HepG2 (cell line): ENCODE measurements at regions not wholly inside any gene's neighbourhood (a gene's known extent, or its start where the extent isn't known, plus 50 kb on each side); places are given as distances from the start of the nearest gene placed in this dataset.

Source experiments
- ARHGAP35 ChIP-seq: sonication (generic); formaldehyde crosslinking; IDR thresholded peaks from 2 replicates; pipeline ENCODE4 v1.9.0; 2022; ENCODE audit warnings: mild to moderate bottlenecking, inconsistent platforms, moderate library complexity, missing genetic modification reagents, borderline replicate concordance
- EZH2 ChIP-seq: conservative IDR thresholded peaks from 2 replicates; pipeline ENCODE4 v1.6.1; 2012; ENCODE audit warnings: mild to moderate bottlenecking, low read depth, low read length, moderate library complexity
- NR3C1 ChIP-seq: sonication (generic); formaldehyde crosslinking; IDR thresholded peaks from 2 replicates; pipeline ENCODE4 v1.4.0; 2020; ENCODE audit warnings: missing genetic modification reagents
- POLR2A ChIP-seq, 2 experiments: IDR thresholded peaks; 2 replicates each; pipeline ENCODE4 v1.6.1; 2011; ENCODE audit warnings: low read depth in 2 of 2, low read length in 2 of 2, mild to moderate bottlenecking in 1 of 2, moderate library complexity in 1 of 2; ENCODE audit not compliant: insufficient read depth in 1 of 2
- ZBTB8A ChIP-seq: sonication (generic); formaldehyde crosslinking; IDR thresholded peaks from 2 replicates; pipeline ENCODE4 v1.4.0; 2020; ENCODE audit warnings: mild to moderate bottlenecking, low read depth, missing genetic modification reagents, borderline replicate concordance
- TF ChIP-seq, protein P1 (sequence below): fragments of 450-650 bp; IDR thresholded peaks from 2 replicates; pipeline ENCODE4 v1.6.1; 2016
- TF ChIP-seq, protein P2 (sequence below): sonication (generic); formaldehyde crosslinking; IDR thresholded peaks from 2 replicates; pipeline ENCODE4 v1.4.0; 2020; ENCODE audit warnings: missing genetic modification reagents
- TF ChIP-seq, protein P3 (sequence below), 2 experiments: sonication (generic) in 1 of 2; formaldehyde crosslinking in 1 of 2; IDR thresholded peaks; 2 replicates each; pipeline versions ENCODE4 v1.5.1 to v1.6.1; 2011 to 2020; ENCODE audit warnings: borderline replicate concordance in 1 of 2, low read depth in 1 of 2, low read length in 1 of 2, mild to moderate bottlenecking in 1 of 2, missing genetic modification reagents in 1 of 2, moderate library complexity in 1 of 2
- TF ChIP-seq, protein P4 (sequence below): sonication (generic); formaldehyde crosslinking; IDR thresholded peaks from 2 replicates; pipeline ENCODE4 v1.5.0; 2020; ENCODE audit warnings: mild to moderate bottlenecking, missing genetic modification reagents, moderate library complexity

DNA sequence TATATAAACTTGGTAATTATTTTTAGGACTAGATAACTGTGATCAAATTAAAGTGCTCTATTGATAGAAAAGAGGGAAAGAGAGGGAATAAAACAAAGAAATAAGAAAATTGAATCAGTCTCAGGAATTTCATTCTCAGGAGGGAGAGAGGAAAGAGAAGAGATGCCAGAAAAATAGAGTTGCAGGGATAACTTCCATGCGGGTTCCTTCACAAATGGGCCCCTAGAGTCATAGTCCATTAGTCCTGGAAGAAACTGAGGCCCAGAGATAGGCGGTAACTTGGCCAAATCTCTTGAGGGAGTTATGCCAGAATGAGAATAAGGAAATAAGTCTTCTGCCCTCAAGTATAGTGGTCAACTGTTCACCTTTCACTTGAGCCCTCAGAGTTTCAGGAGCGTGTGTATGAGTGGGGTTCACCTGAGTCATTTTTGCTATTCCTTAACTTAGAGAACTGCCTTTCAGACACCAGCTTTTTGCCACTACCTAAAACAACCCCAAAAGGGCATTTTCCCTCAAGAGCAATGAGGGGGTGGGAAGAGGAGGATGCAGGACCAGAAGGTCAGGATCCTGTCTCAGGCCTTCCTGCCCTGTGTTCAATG, 192.6 kb downstream of the MEX3B start:
- TF ChIP-seq, protein P1, sequence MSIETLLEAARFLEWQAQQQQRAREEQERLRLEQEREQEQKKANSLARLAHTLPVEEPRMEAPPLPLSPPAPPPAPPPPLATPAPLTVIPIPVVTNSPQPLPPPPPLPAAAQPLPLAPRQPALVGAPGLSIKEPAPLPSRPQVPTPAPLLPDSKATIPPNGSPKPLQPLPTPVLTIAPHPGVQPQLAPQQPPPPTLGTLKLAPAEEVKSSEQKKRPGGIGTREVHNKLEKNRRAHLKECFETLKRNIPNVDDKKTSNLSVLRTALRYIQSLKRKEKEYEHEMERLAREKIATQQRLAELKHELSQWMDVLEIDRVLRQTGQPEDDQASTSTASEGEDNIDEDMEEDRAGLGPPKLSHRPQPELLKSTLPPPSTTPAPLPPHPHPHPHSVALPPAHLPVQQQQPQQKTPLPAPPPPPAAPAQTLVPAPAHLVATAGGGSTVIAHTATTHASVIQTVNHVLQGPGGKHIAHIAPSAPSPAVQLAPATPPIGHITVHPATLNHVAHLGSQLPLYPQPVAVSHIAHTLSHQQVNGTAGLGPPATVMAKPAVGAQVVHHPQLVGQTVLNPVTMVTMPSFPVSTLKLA: no peak
- TF ChIP-seq, protein P2, sequence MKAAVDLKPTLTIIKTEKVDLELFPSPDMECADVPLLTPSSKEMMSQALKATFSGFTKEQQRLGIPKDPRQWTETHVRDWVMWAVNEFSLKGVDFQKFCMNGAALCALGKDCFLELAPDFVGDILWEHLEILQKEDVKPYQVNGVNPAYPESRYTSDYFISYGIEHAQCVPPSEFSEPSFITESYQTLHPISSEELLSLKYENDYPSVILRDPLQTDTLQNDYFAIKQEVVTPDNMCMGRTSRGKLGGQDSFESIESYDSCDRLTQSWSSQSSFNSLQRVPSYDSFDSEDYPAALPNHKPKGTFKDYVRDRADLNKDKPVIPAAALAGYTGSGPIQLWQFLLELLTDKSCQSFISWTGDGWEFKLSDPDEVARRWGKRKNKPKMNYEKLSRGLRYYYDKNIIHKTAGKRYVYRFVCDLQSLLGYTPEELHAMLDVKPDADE (CRISPR knock-in tag): no peak
- TF ChIP-seq POLR2A (IDR thresholded peaks at IDR 0.05; ENCODE audit: insufficient read depth in 1 of 2, low read depth in 2 of 2, low read length in 2 of 2) (no peak), ARHGAP35 (no peak), EZH2 (no peak), NR3C1 (CRISPR knock-in tag) (no peak), ZBTB8A (CRISPR knock-in tag) (no peak)
- TF ChIP-seq, protein P3, sequence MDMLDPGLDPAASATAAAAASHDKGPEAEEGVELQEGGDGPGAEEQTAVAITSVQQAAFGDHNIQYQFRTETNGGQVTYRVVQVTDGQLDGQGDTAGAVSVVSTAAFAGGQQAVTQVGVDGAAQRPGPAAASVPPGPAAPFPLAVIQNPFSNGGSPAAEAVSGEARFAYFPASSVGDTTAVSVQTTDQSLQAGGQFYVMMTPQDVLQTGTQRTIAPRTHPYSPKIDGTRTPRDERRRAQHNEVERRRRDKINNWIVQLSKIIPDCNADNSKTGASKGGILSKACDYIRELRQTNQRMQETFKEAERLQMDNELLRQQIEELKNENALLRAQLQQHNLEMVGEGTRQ (IDR thresholded peaks at IDR 0.05; ENCODE audit: low read depth, low read length): no peak
- TF ChIP-seq, protein P3 (CRISPR knock-in tag; IDR thresholded peaks at IDR 0.05; ENCODE audit: borderline replicate concordance): no peak
- TF ChIP-seq, protein P4, sequence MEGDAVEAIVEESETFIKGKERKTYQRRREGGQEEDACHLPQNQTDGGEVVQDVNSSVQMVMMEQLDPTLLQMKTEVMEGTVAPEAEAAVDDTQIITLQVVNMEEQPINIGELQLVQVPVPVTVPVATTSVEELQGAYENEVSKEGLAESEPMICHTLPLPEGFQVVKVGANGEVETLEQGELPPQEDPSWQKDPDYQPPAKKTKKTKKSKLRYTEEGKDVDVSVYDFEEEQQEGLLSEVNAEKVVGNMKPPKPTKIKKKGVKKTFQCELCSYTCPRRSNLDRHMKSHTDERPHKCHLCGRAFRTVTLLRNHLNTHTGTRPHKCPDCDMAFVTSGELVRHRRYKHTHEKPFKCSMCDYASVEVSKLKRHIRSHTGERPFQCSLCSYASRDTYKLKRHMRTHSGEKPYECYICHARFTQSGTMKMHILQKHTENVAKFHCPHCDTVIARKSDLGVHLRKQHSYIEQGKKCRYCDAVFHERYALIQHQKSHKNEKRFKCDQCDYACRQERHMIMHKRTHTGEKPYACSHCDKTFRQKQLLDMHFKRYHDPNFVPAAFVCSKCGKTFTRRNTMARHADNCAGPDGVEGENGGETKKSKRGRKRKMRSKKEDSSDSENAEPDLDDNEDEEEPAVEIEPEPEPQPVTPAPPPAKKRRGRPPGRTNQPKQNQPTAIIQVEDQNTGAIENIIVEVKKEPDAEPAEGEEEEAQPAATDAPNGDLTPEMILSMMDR (CRISPR knock-in tag): no peak
